GM18868 (cell line): ENCODE measurements at regions not wholly inside any gene's neighbourhood (a gene's known extent, or its start where the extent isn't known, plus 50 kb on each side); places are given as distances from the start of the nearest gene placed in this dataset.
"Not testable (repeated sequence)": the region's sequence is repeated elsewhere in the genome, so short reads cannot be mapped to it uniquely, and the experiment has no call there.

ENCODE experiments used
- ATAC-seq: cut with Tn5 transposase; IDR thresholded peaks from one replicate; pipeline ENCODE4 v1.9.1; 2021; ENCODE audit warnings: mild to moderate bottlenecking, moderate library complexity; ENCODE audit not compliant: unreplicated experiment

- ATAC-seq = not testable (repeated sequence)
Observed at GRCh38 chrX:77390365-77390764, 56.8 kb upstream of the FGF16 start.

GRCh38 chrX:77396781-77397180, 50.4 kb upstream of the FGF16 start:
- ATAC-seq = no peak
